MM.1S (cell line): ENCODE measurements at regions not wholly inside any gene's neighbourhood (a gene's known extent, or its start where the extent isn't known, plus 50 kb on each side); places are given as distances from the start of the nearest gene placed in this dataset.

ENCODE experiments used
- EZH2 ChIP-seq: fragments of 300-600 bp; sonication (generic); optimal IDR thresholded peaks from 2 replicates; pipeline ENCODE3; 2017; ENCODE audit warnings: low read depth, mild to moderate bottlenecking, antibody characterized with exemption, low read length, mixed read lengths
- EZH2phosphoT487 ChIP-seq: fragments of 300-600 bp; sonication (generic); IDR thresholded peaks from 2 replicates; pipeline ENCODE4 v1.6.1; 2018; ENCODE audit warnings: antibody characterized with exemption, low read length
- TF ChIP-seq, protein P1 (sequence below): fragments of 300-600 bp; sonication (generic); IDR thresholded peaks from 2 replicates; pipeline ENCODE4 v1.5.1; 2016; ENCODE audit warnings: antibody characterized with exemption, low read length, mixed read lengths

DNA sequence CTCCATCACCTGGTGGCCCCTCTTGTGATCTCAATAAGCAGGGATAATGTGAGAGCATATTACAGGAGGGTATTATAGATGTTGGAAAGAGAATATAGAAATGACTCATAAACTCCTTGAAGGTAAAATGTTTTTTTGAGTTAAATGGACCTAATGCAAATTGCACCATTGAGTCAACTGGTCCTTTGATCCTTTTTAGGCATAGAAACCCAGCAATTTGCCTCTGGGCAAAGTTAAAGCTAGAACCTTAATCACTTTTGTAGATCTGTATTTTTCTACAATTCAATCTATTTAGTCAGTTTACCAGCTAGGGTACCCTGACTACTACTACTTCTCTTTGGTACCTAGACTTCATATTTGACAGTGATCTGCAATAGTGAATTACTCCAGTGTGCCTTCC is 71.8 kb upstream of the RNF152 start:
- TF ChIP-seq, protein P1, sequence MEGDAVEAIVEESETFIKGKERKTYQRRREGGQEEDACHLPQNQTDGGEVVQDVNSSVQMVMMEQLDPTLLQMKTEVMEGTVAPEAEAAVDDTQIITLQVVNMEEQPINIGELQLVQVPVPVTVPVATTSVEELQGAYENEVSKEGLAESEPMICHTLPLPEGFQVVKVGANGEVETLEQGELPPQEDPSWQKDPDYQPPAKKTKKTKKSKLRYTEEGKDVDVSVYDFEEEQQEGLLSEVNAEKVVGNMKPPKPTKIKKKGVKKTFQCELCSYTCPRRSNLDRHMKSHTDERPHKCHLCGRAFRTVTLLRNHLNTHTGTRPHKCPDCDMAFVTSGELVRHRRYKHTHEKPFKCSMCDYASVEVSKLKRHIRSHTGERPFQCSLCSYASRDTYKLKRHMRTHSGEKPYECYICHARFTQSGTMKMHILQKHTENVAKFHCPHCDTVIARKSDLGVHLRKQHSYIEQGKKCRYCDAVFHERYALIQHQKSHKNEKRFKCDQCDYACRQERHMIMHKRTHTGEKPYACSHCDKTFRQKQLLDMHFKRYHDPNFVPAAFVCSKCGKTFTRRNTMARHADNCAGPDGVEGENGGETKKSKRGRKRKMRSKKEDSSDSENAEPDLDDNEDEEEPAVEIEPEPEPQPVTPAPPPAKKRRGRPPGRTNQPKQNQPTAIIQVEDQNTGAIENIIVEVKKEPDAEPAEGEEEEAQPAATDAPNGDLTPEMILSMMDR = no peak
- no peak for TF ChIP-seq EZH2
- no peak for TF ChIP-seq EZH2phosphoT487
